Endothelial cell (in vitro differentiated cells): ENCODE measurements at regions not wholly inside any gene's neighbourhood (a gene's known extent, or its start where the extent isn't known, plus 50 kb on each side); places are given as distances from the start of the nearest gene placed in this dataset.

Experiments
- DNase-seq: peaks from one replicate; pipeline ENCODE4 v3.0.0; 2021; ENCODE audit warnings: low spot score
- H3K27ac Mint-ChIP-seq: one replicate; pipeline ENCODE4 v1.8.0; 2021; ENCODE audit warnings: mixed read lengths, inconsistent platforms; ENCODE audit not compliant: unreplicated experiment
- H3K27me3 Mint-ChIP-seq: one replicate; pipeline ENCODE4 v1.8.0; 2021; ENCODE audit warnings: mild to moderate bottlenecking, moderate library complexity, mixed read lengths, inconsistent platforms; ENCODE audit not compliant: unreplicated experiment
- H3K36me3 Mint-ChIP-seq: one replicate; pipeline ENCODE4 v1.8.0; 2021; ENCODE audit warnings: mild to moderate bottlenecking, low read depth, mixed read lengths, inconsistent platforms; ENCODE audit not compliant: unreplicated experiment
- H3K4me1 Mint-ChIP-seq: one replicate; pipeline ENCODE4 v1.8.0; 2021; ENCODE audit warnings: mild to moderate bottlenecking, mixed read lengths, inconsistent platforms; ENCODE audit not compliant: unreplicated experiment
- H3K4me3 Mint-ChIP-seq: one replicate; pipeline ENCODE4 v1.8.0; 2021; ENCODE audit warnings: mild to moderate bottlenecking, mixed read lengths, inconsistent platforms; ENCODE audit not compliant: unreplicated experiment
- H3K9me3 Mint-ChIP-seq: one replicate; pipeline ENCODE4 v1.8.0; 2021; ENCODE audit warnings: mixed read lengths, inconsistent platforms; ENCODE audit not compliant: unreplicated experiment
- CTCF ChIP-seq: fragments of 200-600 bp; sonication (generic); IDR thresholded peaks from one replicate; pipeline ENCODE4 v1.5.0; 2021; ENCODE audit warnings: antibody characterized with exemption; ENCODE audit not compliant: unreplicated experiment

- DNase-seq, result no peak
- Mint-ChIP-seq H3K27me3 (no peaks in the 10 kb centered on the region), H3K4me3 (no peak overlapping the region), H3K4me1 (peaks cover 3% of the 10 kb centered on the region), H3K9me3 (no peaks in the 10 kb centered on the region), H3K27ac (no peak overlapping the region), H3K36me3 (no peaks in the 10 kb centered on the region)
- TF ChIP-seq CTCF, result no peak
Measured at GRCh38 chr6:98648211-98648914, 186.0 kb upstream of the POU3F2 start.

GRCh38 chr6:98650941-98651340 is 183.4 kb upstream of the POU3F2 start:
- Mint-ChIP-seq H3K27ac (no peak overlapping the region), H3K4me1 (no peaks in the 10 kb centered on the region)
- DNase-seq, result no peak

GRCh38 chr6:98653179-98653578 is 181.2 kb upstream of the POU3F2 start:
- Mint-ChIP-seq H3K9me3 (no peaks in the 10 kb centered on the region), H3K36me3 (no peaks in the 10 kb centered on the region), H3K27ac (no peak overlapping the region), H3K4me1 (no peaks in the 10 kb centered on the region), H3K27me3 (no peaks in the 10 kb centered on the region), H3K4me3 (no peak overlapping the region)
- TF ChIP-seq CTCF, result no peak
- no peak for DNase-seq

More at GRCh38 chr6:98650941-98651340, 183.4 kb upstream of the POU3F2 start:
- H3K27me3 Mint-ChIP-seq, result no peaks in the 10 kb centered on the region
- H3K4me3 Mint-ChIP-seq, result no peak overlapping the region
- H3K9me3 Mint-ChIP-seq, result no peaks in the 10 kb centered on the region
- no peak for TF ChIP-seq CTCF
- H3K36me3 Mint-ChIP-seq, result no peaks in the 10 kb centered on the region

GRCh38 chr6:98657764-98658163 is 176.6 kb upstream of the POU3F2 start:
- peak; percentile 59 for DNase-seq
- no peaks in the 10 kb centered on the region for H3K9me3 Mint-ChIP-seq

More at GRCh38 chr6:98657764-98658163, 176.6 kb upstream of the POU3F2 start:
- H3K36me3 Mint-ChIP-seq, result no peaks in the 10 kb centered on the region
- TF ChIP-seq CTCF, result no peak
- H3K27ac Mint-ChIP-seq, result no peak overlapping the region
- no peak overlapping the region for H3K4me3 Mint-ChIP-seq
- H3K4me1 Mint-ChIP-seq, result no peaks in the 10 kb centered on the region
- no peaks in the 10 kb centered on the region for H3K27me3 Mint-ChIP-seq
